Stimulated activated CD8-positive, alpha-beta memory T cell treated with anti-CD3 and anti-CD28 coated beads, Interleukin-7, amount 100 ng/mL, for 1 hour (primary cell): ENCODE measurements at regions not wholly inside any gene's neighbourhood (a gene's known extent, or its start where the extent isn't known, plus 50 kb on each side); places are given as distances from the start of the nearest gene placed in this dataset.

Experiments used
- DNase-seq, 2 donors: peaks; one replicate each; pipeline ENCODE4 v3.0.0-alpha.2; 2020; ENCODE audit warnings: low read depth in 2 of 2

- DNase-seq = no peak
Measured at GRCh38 chr11:122319691-122320620, 203.9 kb upstream of the BLID start.

- DNase-seq = no peak
Measured at GRCh38 chr11:122319085-122319484, 203.1 kb upstream of the BLID start.

- DNase-seq = no peak
Measured at GRCh38 chr11:122317305-122317704, 201.3 kb upstream of the BLID start.

- DNase-seq = no peak
Measured at GRCh38 chr11:122313581-122313980, 197.6 kb upstream of the BLID start.

- no peak for DNase-seq
Measured at GRCh38 chr11:122311216-122311755, 195.3 kb upstream of the BLID start.

GRCh38 chr11:122310766-122311165 is 194.8 kb upstream of the BLID start:
- DNase-seq = no peak

GRCh38 chr11:122309262-122309925 is 193.4 kb upstream of the BLID start:
- DNase-seq = no peak

GRCh38 chr11:122308226-122308625 is 192.2 kb upstream of the BLID start:
- no peak for DNase-seq

GRCh38 chr11:122307476-122308035 is 191.5 kb upstream of the BLID start:
- no peak for DNase-seq

GRCh38 chr11:122306831-122307391 is 190.9 kb upstream of the BLID start:
- no peak for DNase-seq

- DNase-seq = no peak
Measured at GRCh38 chr11:122305426-122306320, 189.7 kb upstream of the BLID start.

GRCh38 chr11:122304973-122305372 is 189.0 kb upstream of the BLID start:
- no peak for DNase-seq

GRCh38 chr11:122304306-122304705 is 188.3 kb upstream of the BLID start:
- no peak for DNase-seq

- no peak for DNase-seq
Measured at GRCh38 chr11:122294041-122294440, 178.0 kb upstream of the BLID start.

- no peak for DNase-seq
Measured at GRCh38 chr11:122293296-122294023, 177.4 kb upstream of the BLID start.

- DNase-seq = no peak
Measured at GRCh38 chr11:122287401-122287800, 171.4 kb upstream of the BLID start.

- DNase-seq = no peak
Measured at GRCh38 chr11:122285070-122285988, 169.3 kb upstream of the BLID start.

- no peak for DNase-seq
Measured at GRCh38 chr11:122280870-122281269, 164.9 kb upstream of the BLID start.

GRCh38 chr11:122279194-122279593 is 163.2 kb upstream of the BLID start:
- DNase-seq = no peak
